ENCODE measurements at regions not wholly inside any gene's neighbourhood (a gene's known extent, or its start where the extent isn't known, plus 50 kb on each side); places are given as distances from the start of the nearest gene placed in this dataset.

GRCh38 chr2:149826471-149827125, 239.0 kb upstream of the MMADHC start:
- no peak overlapping the region for H3K27ac Mint-ChIP-seq
- no peaks in the 10 kb centered on the region for H3K4me1 Mint-ChIP-seq
- no peaks in the 10 kb centered on the region for H3K9me3 Mint-ChIP-seq
- H3K36me3 Mint-ChIP-seq, result no peaks in the 10 kb centered on the region
- H3K4me3 Mint-ChIP-seq, result no peak overlapping the region
- H3K27me3 Mint-ChIP-seq, result peaks cover 1% of the 10 kb centered on the region

GRCh38 chr2:149825473-149825872, 237.9 kb upstream of the MMADHC start:
- H3K4me3 Mint-ChIP-seq, result no peak overlapping the region
- no peak overlapping the region for H3K27ac Mint-ChIP-seq
- no peaks in the 10 kb centered on the region for H3K9me3 Mint-ChIP-seq
- peaks cover 1% of the 10 kb centered on the region for H3K27me3 Mint-ChIP-seq
- H3K4me1 Mint-ChIP-seq, result no peaks in the 10 kb centered on the region
- H3K36me3 Mint-ChIP-seq, result no peaks in the 10 kb centered on the region

- no peak overlapping the region for H3K27ac Mint-ChIP-seq
- H3K4me3 Mint-ChIP-seq, result no peak overlapping the region
Observed at GRCh38 chr2:149824136-149824535, 236.6 kb upstream of the MMADHC start.

GRCh38 chr2:149819356-149819957, 231.9 kb upstream of the MMADHC start:
- Mint-ChIP-seq H3K27me3 (no peaks in the 10 kb centered on the region), H3K36me3 (no peaks in the 10 kb centered on the region), H3K4me1 (no peaks in the 10 kb centered on the region), H3K27ac (no peak overlapping the region), H3K9me3 (no peaks in the 10 kb centered on the region), H3K4me3 (no peak overlapping the region)

More at GRCh38 chr2:149824136-149824535, 236.6 kb upstream of the MMADHC start:
- no peaks in the 10 kb centered on the region for H3K4me1 Mint-ChIP-seq
- H3K9me3 Mint-ChIP-seq, result no peaks in the 10 kb centered on the region
- no peaks in the 10 kb centered on the region for H3K36me3 Mint-ChIP-seq
- H3K27me3 Mint-ChIP-seq, result peaks cover 1% of the 10 kb centered on the region

- Mint-ChIP-seq H3K36me3 (no peaks in the 10 kb centered on the region), H3K9me3 (peaks cover 2% of the 10 kb centered on the region), H3K27ac (no peak overlapping the region), H3K27me3 (no peaks in the 10 kb centered on the region), H3K4me3 (no peak overlapping the region), H3K4me1 (no peaks in the 10 kb centered on the region)
Observed at GRCh38 chr2:149816756-149817551, 229.4 kb upstream of the MMADHC start.

- no peaks in the 10 kb centered on the region for H3K4me1 Mint-ChIP-seq
- H3K27me3 Mint-ChIP-seq, result no peaks in the 10 kb centered on the region
- H3K9me3 Mint-ChIP-seq, result peaks cover 5% of the 10 kb centered on the region
- H3K27ac Mint-ChIP-seq, result no peak overlapping the region
- H3K4me3 Mint-ChIP-seq, result no peak overlapping the region
- no peaks in the 10 kb centered on the region for H3K36me3 Mint-ChIP-seq
Observed at GRCh38 chr2:149815941-149816340, 228.4 kb upstream of the MMADHC start.

- no peaks in the 10 kb centered on the region for H3K27me3 Mint-ChIP-seq
- H3K9me3 Mint-ChIP-seq, result peaks cover 5% of the 10 kb centered on the region
- H3K36me3 Mint-ChIP-seq, result no peaks in the 10 kb centered on the region
- no peak overlapping the region for H3K4me3 Mint-ChIP-seq
- no peaks in the 10 kb centered on the region for H3K4me1 Mint-ChIP-seq
- no peak overlapping the region for H3K27ac Mint-ChIP-seq
Observed at GRCh38 chr2:149814901-149815300, 227.3 kb upstream of the MMADHC start.

- Mint-ChIP-seq H3K4me1 (no peaks in the 10 kb centered on the region), H3K4me3 (no peak overlapping the region), H3K27me3 (no peaks in the 10 kb centered on the region), H3K36me3 (no peaks in the 10 kb centered on the region), H3K27ac (no peak overlapping the region), H3K9me3 (peaks cover 5% of the 10 kb centered on the region)
Observed at GRCh38 chr2:149814049-149814448, 226.5 kb upstream of the MMADHC start.

GRCh38 chr2:149808556-149808955, 221.0 kb upstream of the MMADHC start:
- no peaks in the 10 kb centered on the region for H3K4me1 Mint-ChIP-seq
- H3K27me3 Mint-ChIP-seq, result peaks cover 3% of the 10 kb centered on the region
- H3K9me3 Mint-ChIP-seq, result peaks cover 5% of the 10 kb centered on the region
- H3K4me3 Mint-ChIP-seq, result no peak overlapping the region
- H3K36me3 Mint-ChIP-seq, result no peaks in the 10 kb centered on the region
- H3K27ac Mint-ChIP-seq, result no peak overlapping the region

GRCh38 chr2:149806651-149807050, 219.1 kb upstream of the MMADHC start:
- Mint-ChIP-seq H3K4me1 (no peaks in the 10 kb centered on the region), H3K9me3 (no peaks in the 10 kb centered on the region), H3K27ac (no peak overlapping the region), H3K4me3 (no peak overlapping the region), H3K36me3 (no peaks in the 10 kb centered on the region), H3K27me3 (peaks cover 3% of the 10 kb centered on the region)

- H3K9me3 Mint-ChIP-seq, result no peaks in the 10 kb centered on the region
- no peak overlapping the region for H3K4me3 Mint-ChIP-seq
- no peaks in the 10 kb centered on the region for H3K36me3 Mint-ChIP-seq
- H3K27ac Mint-ChIP-seq, result no peak overlapping the region
- H3K4me1 Mint-ChIP-seq, result no peaks in the 10 kb centered on the region
- peaks cover 3% of the 10 kb centered on the region for H3K27me3 Mint-ChIP-seq
Observed at GRCh38 chr2:149800624-149801542, 213.3 kb upstream of the MMADHC start.

GRCh38 chr2:149799013-149799705, 211.6 kb upstream of the MMADHC start:
- Mint-ChIP-seq H3K4me3 (no peak overlapping the region), H3K36me3 (no peaks in the 10 kb centered on the region), H3K4me1 (no peaks in the 10 kb centered on the region), H3K27ac (no peak overlapping the region), H3K27me3 (no peaks in the 10 kb centered on the region), H3K9me3 (no peaks in the 10 kb centered on the region)

GRCh38 chr2:149797030-149797429, 209.5 kb upstream of the MMADHC start:
- Mint-ChIP-seq H3K4me3 (no peak overlapping the region), H3K36me3 (no peaks in the 10 kb centered on the region), H3K4me1 (no peaks in the 10 kb centered on the region), H3K27ac (no peak overlapping the region), H3K9me3 (no peaks in the 10 kb centered on the region), H3K27me3 (no peaks in the 10 kb centered on the region)

GRCh38 chr2:149789549-149789948, 202.0 kb upstream of the MMADHC start:
- Mint-ChIP-seq H3K9me3 (peaks cover 4% of the 10 kb centered on the region), H3K4me1 (no peaks in the 10 kb centered on the region), H3K27ac (no peak overlapping the region), H3K36me3 (no peaks in the 10 kb centered on the region), H3K27me3 (no peaks in the 10 kb centered on the region), H3K4me3 (no peak overlapping the region)

- Mint-ChIP-seq H3K27me3 (no peaks in the 10 kb centered on the region), H3K4me1 (no peaks in the 10 kb centered on the region), H3K9me3 (peaks cover 4% of the 10 kb centered on the region), H3K4me3 (no peak overlapping the region), H3K36me3 (no peaks in the 10 kb centered on the region), H3K27ac (no peak overlapping the region)
Observed at GRCh38 chr2:149787206-149787605, 199.6 kb upstream of the MMADHC start.
